IMR-90 (cell line): ENCODE measurements at regions not wholly inside any gene's neighbourhood (a gene's known extent, or its start where the extent isn't known, plus 50 kb on each side); places are given as distances from the start of the nearest gene placed in this dataset.

Experiments
- ATAC-seq: fragments of 200-7000 bp; cut with Tn5 transposase; 2 replicates; pipeline ENCODE4 v1.9.1; 2020; ENCODE audit warnings: low read depth, mild to moderate bottlenecking, moderate library complexity
- BruUV-seq: library from RNA; stranded (reverse); fragments of 400-500 nt; replicated peaks from 2 replicates; lab custom pipeline; 2021; lab: Mats Ljungman, UMichigan
- CTCF ChIA-PET: fragments of 300-600 bp; formaldehyde crosslinking; extraction: SDS; loops from one replicate; lab custom pipeline; 2021; ENCODE audit warnings: antibody characterized with exemption; lab: Yijun Ruan, JAX
- POLR2A ChIA-PET: fragments of 300-600 bp; sonication (Branson Sonifier 250); formaldehyde crosslinking; loops from one replicate; lab custom pipeline; 2022; ENCODE audit warnings: antibody characterized with exemption; ENCODE audit not compliant: unreplicated experiment; lab: Charles Lee
- DNase-seq: peaks from one replicate; pipeline ENCODE4 v3.0.0; 2013
- H2AFZ ChIP-seq: replicated peaks from 2 replicates; pipeline ENCODE3; 2013; ENCODE audit warnings: low read length, mild to moderate bottlenecking; ENCODE audit not compliant: poor library complexity
- H2AK5ac ChIP-seq: 2 replicates; pipeline ENCODE4 v1.6.1; 2013; ENCODE audit warnings: low read depth, low read length, inconsistent platforms
- H2AK9ac ChIP-seq: replicated peaks from 2 replicates; pipeline ENCODE3; 2013; ENCODE audit warnings: mild to moderate bottlenecking, low read depth, low read length, moderate library complexity; ENCODE audit not compliant: poor library complexity
- H2BK120ac ChIP-seq: 2 replicates; pipeline ENCODE4 v1.6.1; 2013; ENCODE audit warnings: low read depth, low read length, inconsistent platforms
- H2BK15ac ChIP-seq: 3 replicates; pipeline ENCODE4 v1.6.1; 2013; ENCODE audit warnings: low read depth, low read length, inconsistent platforms
- H2BK20ac ChIP-seq: 2 replicates; pipeline ENCODE4 v1.6.1; 2013; ENCODE audit warnings: low read depth, mild to moderate bottlenecking, inconsistent platforms, low read length, moderate library complexity
- H2BK5ac ChIP-seq: 2 replicates; pipeline ENCODE4 v1.6.1; 2013; ENCODE audit warnings: mild to moderate bottlenecking, low read depth, low read length, inconsistent platforms; ENCODE audit not compliant: poor library complexity, severe bottlenecking
- H3K14ac ChIP-seq: replicated peaks from 2 replicates; pipeline ENCODE4 v1.6.1; 2013; ENCODE audit warnings: low read depth, low read length, inconsistent platforms
- H3K18ac ChIP-seq: 2 replicates; pipeline ENCODE4 v1.6.1; 2013; ENCODE audit warnings: low read depth, low read length, control low read depth
- H3K23ac ChIP-seq: 2 replicates; pipeline ENCODE4 v1.6.1; 2013; ENCODE audit warnings: low read depth, low read length, inconsistent platforms
- H3K27ac ChIP-seq: 2 replicates; pipeline ENCODE4 v1.5.1; 2013; ENCODE audit warnings: mild to moderate bottlenecking, control low read depth, low read length; ENCODE audit not compliant: insufficient read depth
- H3K27me3 ChIP-seq: 2 replicates; pipeline ENCODE4 v1.6.1; 2013; ENCODE audit warnings: low read length; ENCODE audit not compliant: control insufficient read depth, insufficient read depth
- H3K36me3 ChIP-seq: 2 replicates; pipeline ENCODE4 v1.6.1; 2013; ENCODE audit warnings: low read length, mixed read lengths; ENCODE audit not compliant: control insufficient read depth, insufficient read depth
- H3K4ac ChIP-seq: 2 replicates; pipeline ENCODE4 v1.6.1; 2013; ENCODE audit warnings: low read depth, low read length, inconsistent platforms
- H3K4me1 ChIP-seq: 2 replicates; pipeline ENCODE4 v1.6.1; 2013; ENCODE audit warnings: low read length, mixed read lengths; ENCODE audit not compliant: control insufficient read depth, insufficient read depth
- H3K4me2 ChIP-seq: 2 replicates; pipeline ENCODE4 v1.6.1; 2013; ENCODE audit warnings: low read depth, mild to moderate bottlenecking, control low read depth, low read length, moderate library complexity
- H3K4me3 ChIP-seq: 2 replicates; pipeline ENCODE4 v1.5.1; 2013; ENCODE audit warnings: low read depth, mild to moderate bottlenecking, control low read depth, low read length, moderate library complexity; ENCODE audit not compliant: insufficient read depth
- H3K56ac ChIP-seq: 2 replicates; pipeline ENCODE4 v1.6.1; 2013; ENCODE audit warnings: low read length, inconsistent platforms; ENCODE audit not compliant: insufficient read depth; ENCODE audit errors: extremely low read depth
- H3K79me1 ChIP-seq, 2 experiments: 2 replicates each; pipeline ENCODE4 v1.6.1; 2013; ENCODE audit warnings: low read length in 2 of 2, inconsistent platforms in 1 of 2, low read depth in 1 of 2
- H3K9ac ChIP-seq: 2 replicates; pipeline ENCODE4 v1.6.1; 2013; ENCODE audit warnings: low read depth, low read length, control low read depth
- H3K9me1 ChIP-seq: 2 replicates; pipeline ENCODE4 v1.6.1; 2013; ENCODE audit warnings: low read length, inconsistent platforms; ENCODE audit not compliant: insufficient read depth
- H3K9me3 ChIP-seq: 2 replicates; pipeline ENCODE4 v1.6.1; 2013; ENCODE audit warnings: low read length; ENCODE audit not compliant: control insufficient read depth, insufficient read depth
- H4K20me1 ChIP-seq: 2 replicates; pipeline ENCODE4 v1.6.1; 2013; ENCODE audit warnings: low read length, inconsistent platforms; ENCODE audit not compliant: insufficient read depth
- H4K5ac ChIP-seq: 2 replicates; pipeline ENCODE4 v1.6.1; 2013; ENCODE audit warnings: mild to moderate bottlenecking, low read depth, low read length, control low read depth
- H4K8ac ChIP-seq, 2 experiments: 2 replicates each; pipeline ENCODE4 v1.6.1; 2013; ENCODE audit warnings: low read depth in 2 of 2, low read length in 2 of 2, control low read depth in 1 of 2, inconsistent platforms in 1 of 2
- H4K91ac ChIP-seq: 2 replicates; pipeline ENCODE4 v1.6.1; 2013; ENCODE audit warnings: low read depth, low read length, inconsistent platforms; ENCODE audit not compliant: insufficient read depth
- BHLHE40 ChIP-seq: fragments of 150-350 bp; IDR thresholded peaks from 2 replicates; pipeline ENCODE4 v1.6.1; 2016; ENCODE audit warnings: mild to moderate bottlenecking, low read depth, low read length
- CEBPB ChIP-seq: IDR thresholded peaks from 2 replicates; pipeline ENCODE4 v1.6.1; 2012; ENCODE audit warnings: low read depth, low read length, improper control_type of control experiment
- CHD1 ChIP-seq: IDR thresholded peaks from 2 replicates; pipeline ENCODE4 v1.6.1; 2012; ENCODE audit warnings: low read depth, low read length, improper control_type of control experiment
- CTCF ChIP-seq: conservative IDR thresholded peaks from 2 replicates; pipeline ENCODE4 v1.5.1; 2012; ENCODE audit warnings: mild to moderate bottlenecking, low read depth, low read length, improper control_type of control experiment
- FOS ChIP-seq: fragments of 150-350 bp; IDR thresholded peaks from 2 replicates; pipeline ENCODE4 v1.6.1; 2016; ENCODE audit warnings: low read depth, low read length
- MAFK ChIP-seq: IDR thresholded peaks from 2 replicates; pipeline ENCODE4 v1.6.1; 2012; ENCODE audit warnings: low read depth, low read length, improper control_type of control experiment
- MAZ ChIP-seq: IDR thresholded peaks from 2 replicates; pipeline ENCODE4 v1.6.1; 2012; ENCODE audit warnings: low read depth, mild to moderate bottlenecking, low read length, improper control_type of control experiment, moderate library complexity, borderline replicate concordance
- MXI1 ChIP-seq: IDR thresholded peaks from 2 replicates; pipeline ENCODE4 v1.6.1; 2012; ENCODE audit warnings: low read depth, mild to moderate bottlenecking, low read length, moderate library complexity, borderline replicate concordance
- NFE2L2 ChIP-seq: fragments of 150-350 bp; IDR thresholded peaks from 2 replicates; pipeline ENCODE4 v1.6.1; 2016; ENCODE audit warnings: low read depth, mild to moderate bottlenecking, low read length
- POLR2A ChIP-seq: IDR thresholded peaks from 2 replicates; pipeline ENCODE4 v1.6.1; 2012; ENCODE audit warnings: mild to moderate bottlenecking, low read depth, low read length
- RAD21 ChIP-seq: IDR thresholded peaks from 2 replicates; pipeline ENCODE4 v1.6.1; 2012; ENCODE audit warnings: low read length, improper control_type of control experiment
- RCOR1 ChIP-seq: IDR thresholded peaks from 2 replicates; pipeline ENCODE4 v1.6.1; 2012; ENCODE audit warnings: mild to moderate bottlenecking, low read length, improper control_type of control experiment; ENCODE audit not compliant: insufficient replicate concordance
- RFX5 ChIP-seq: IDR thresholded peaks from 2 replicates; pipeline ENCODE4 v1.8.0; 2012; ENCODE audit warnings: low read depth, mild to moderate bottlenecking, low read length, moderate library complexity
- SMC3 ChIP-seq: fragments of 150-350 bp; IDR thresholded peaks from 2 replicates; pipeline ENCODE4 v1.6.1; 2016; ENCODE audit warnings: low read depth, mild to moderate bottlenecking, antibody characterized with exemption, low read length, moderate library complexity
- USF2 ChIP-seq: fragments of 150-350 bp; IDR thresholded peaks from 2 replicates; pipeline ENCODE4 v1.6.1; 2017; ENCODE audit warnings: mild to moderate bottlenecking, antibody characterized with exemption, low read length, low read depth
- whole genome bisulfite sequencing, 2 experiments: methylation state at CpG; one replicate each; pipeline versions ENCODE4 v1.1.5 to v1.1.7; 2013; ENCODE audit warnings: missing lambda C conversion rate in 2 of 2; ENCODE audit not compliant: insufficient read length in 1 of 2; ENCODE audit errors: extremely low coverage in 2 of 2; 5-methylcytosine and 5-hydroxymethylcytosine counted together
- dilution Hi-C: fragments of 300-500 bp; cut with HindIII; formaldehyde crosslinking; loops from one replicate; pipeline ENCODE4 v1.14.3; 2018; ENCODE audit warnings: low sequenced_read_pairs; ENCODE audit not compliant: unreplicated experiment
- in situ Hi-C: fragments of 300-500 bp; cut with MboI; formaldehyde crosslinking; loops from 3 replicates; pipeline ENCODE4 v1.14.3; 2019; ENCODE audit warnings: low sequenced_read_pairs, inconsistent platforms, mixed read lengths
- intact Hi-C: fragments of 100-400 bp; cut with micrococcal nuclease; formaldehyde crosslinking; loops from 2 replicates; pipeline ENCODE4 v1.10.0; 2022
- TF ChIP-seq, protein P1 (sequence below): fragments of 150-350 bp; IDR thresholded peaks from 2 replicates; pipeline ENCODE4 v1.6.1; 2016; ENCODE audit warnings: low read depth, mild to moderate bottlenecking, low read length, moderate library complexity, borderline replicate concordance

- H4K20me1 ChIP-seq = no peaks in the 10 kb centered on the region
- H3K9ac ChIP-seq = no peak overlapping the region
- H2AK9ac ChIP-seq = no peak overlapping the region
- H3K23ac ChIP-seq = no peak overlapping the region
- H3K9me3 ChIP-seq = no peaks in the 10 kb centered on the region
- no peaks in the 10 kb centered on the region for H3K79me1 ChIP-seq
- no peak overlapping the region for H2BK20ac ChIP-seq
- in situ Hi-C loops (no loop called here), dilution Hi-C loops (no loop called here), intact Hi-C loops (no loop called here)
- no peak overlapping the region for H2BK120ac ChIP-seq
- no peaks in the 10 kb centered on the region for H3K36me3 ChIP-seq
- ATAC-seq = no peak
- ChIA-PET CTCF (no interaction called here), POLR2A (no interaction called here)
- no peak overlapping the region for H2BK5ac ChIP-seq
- H3K14ac ChIP-seq = no peak overlapping the region
- no peaks in the 10 kb centered on the region for H3K4me1 ChIP-seq
- no peak overlapping the region for H2AK5ac ChIP-seq
- no peaks in the 10 kb centered on the region for H3K27me3 ChIP-seq
- TF ChIP-seq SMC3 (no peak), MAFK (no peak), RAD21 (no peak), MAZ (no peak), CEBPB (no peak), RFX5 (no peak), CTCF (no peak), NFE2L2 (no peak), MXI1 (no peak), POLR2A (no peak), FOS (no peak), CHD1 (no peak), RCOR1 (no peak), USF2 (no peak), BHLHE40 (no peak)
- TF ChIP-seq, protein P1, sequence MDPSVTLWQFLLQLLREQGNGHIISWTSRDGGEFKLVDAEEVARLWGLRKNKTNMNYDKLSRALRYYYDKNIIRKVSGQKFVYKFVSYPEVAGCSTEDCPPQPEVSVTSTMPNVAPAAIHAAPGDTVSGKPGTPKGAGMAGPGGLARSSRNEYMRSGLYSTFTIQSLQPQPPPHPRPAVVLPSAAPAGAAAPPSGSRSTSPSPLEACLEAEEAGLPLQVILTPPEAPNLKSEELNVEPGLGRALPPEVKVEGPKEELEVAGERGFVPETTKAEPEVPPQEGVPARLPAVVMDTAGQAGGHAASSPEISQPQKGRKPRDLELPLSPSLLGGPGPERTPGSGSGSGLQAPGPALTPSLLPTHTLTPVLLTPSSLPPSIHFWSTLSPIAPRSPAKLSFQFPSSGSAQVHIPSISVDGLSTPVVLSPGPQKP = no peak
- no TSS peak for BruUV-seq
- H2AFZ ChIP-seq = no peak overlapping the region
- H4K5ac ChIP-seq = no peak overlapping the region
- no peak overlapping the region for H4K8ac ChIP-seq
- no peak overlapping the region for H3K56ac ChIP-seq
- H3K4me2 ChIP-seq = no peak overlapping the region
- no peak overlapping the region for H2BK15ac ChIP-seq
- no peak overlapping the region for H4K91ac ChIP-seq
- no peak overlapping the region for H3K4me3 ChIP-seq
- no peaks in the 10 kb centered on the region for H3K9me1 ChIP-seq
- no peak for DNase-seq
- no peak overlapping the region for H3K27ac ChIP-seq
- 71% methylated on average over 1 of the region's 3 CpGs; no CpG with 5 or more reads in 1 of the 2 experiments for WGBS, 2 experiments
- H3K18ac ChIP-seq = no peak overlapping the region
- no peak overlapping the region for H3K4ac ChIP-seq
Measured at GRCh38 chr4:125714049-125714448, 399.3 kb downstream of the FAT4 start.
